ENCODE measurements at regions not wholly inside any gene's neighbourhood (a gene's known extent, or its start where the extent isn't known, plus 50 kb on each side); places are given as distances from the start of the nearest gene placed in this dataset.

GRCh38 chr9:26054600-26055520 is 376.6 kb upstream of the TUSC1 start:
- no peak for DNase-seq (ENCODE audit: insufficient read length, low spot score)

GRCh38 chr9:26053954-26054353 is 375.7 kb upstream of the TUSC1 start:
- TF ChIP-seq CTCF (IDR thresholded peaks at IDR 0.05; ENCODE audit: insufficient read depth, missing control alignments) = no peak
- DNase-seq (ENCODE audit: insufficient read length, low spot score) = no peak
- no peak for FAIRE-seq

More at GRCh38 chr9:26054600-26055520, 376.6 kb upstream of the TUSC1 start:
- TF ChIP-seq CTCF (IDR thresholded peaks at IDR 0.05; ENCODE audit: insufficient read depth, missing control alignments) = no peak
- FAIRE-seq = no peak

- no peak for TF ChIP-seq CTCF (IDR thresholded peaks at IDR 0.05; ENCODE audit: insufficient read depth, missing control alignments)
- FAIRE-seq (no peak), DNase-seq (ENCODE audit: insufficient read length, low spot score) (no peak)
Measured at GRCh38 chr9:26043431-26043830, 365.2 kb upstream of the TUSC1 start.

DNA sequence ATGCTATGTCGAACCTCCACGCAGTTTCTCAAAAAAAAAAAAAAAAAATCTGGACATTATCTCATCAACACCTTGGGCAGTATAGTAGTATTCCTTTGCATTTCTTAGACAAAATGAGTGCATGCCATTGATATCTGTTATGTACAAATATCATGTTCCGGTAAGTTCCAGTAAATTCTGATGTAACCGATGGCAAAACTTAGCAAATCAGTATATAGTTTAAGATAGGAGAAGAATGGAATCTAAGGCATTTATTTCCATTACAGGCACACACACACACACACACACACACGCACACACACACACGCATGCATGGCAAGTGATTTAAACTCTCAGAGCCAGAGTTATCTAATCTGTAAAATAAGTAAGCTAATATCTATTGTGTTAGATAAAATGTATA is 356.5 kb upstream of the TUSC1 start:
- no peak for FAIRE-seq
- DNase-seq (ENCODE audit: insufficient read length, low spot score) = no peak
- TF ChIP-seq CTCF (IDR thresholded peaks at IDR 0.05; ENCODE audit: insufficient read depth, missing control alignments) = no peak

GRCh38 chr9:26033336-26033735 is 355.1 kb upstream of the TUSC1 start:
- TF ChIP-seq CTCF (IDR thresholded peaks at IDR 0.05; ENCODE audit: insufficient read depth, missing control alignments) = no peak
- FAIRE-seq = no peak
- no peak for DNase-seq (ENCODE audit: insufficient read length, low spot score)

- FAIRE-seq (no peak), DNase-seq (ENCODE audit: insufficient read length, low spot score) (no peak)
- no peak for TF ChIP-seq CTCF (IDR thresholded peaks at IDR 0.05; ENCODE audit: insufficient read depth, missing control alignments)
Measured at GRCh38 chr9:26026423-26027100, 348.3 kb upstream of the TUSC1 start.

DNA sequence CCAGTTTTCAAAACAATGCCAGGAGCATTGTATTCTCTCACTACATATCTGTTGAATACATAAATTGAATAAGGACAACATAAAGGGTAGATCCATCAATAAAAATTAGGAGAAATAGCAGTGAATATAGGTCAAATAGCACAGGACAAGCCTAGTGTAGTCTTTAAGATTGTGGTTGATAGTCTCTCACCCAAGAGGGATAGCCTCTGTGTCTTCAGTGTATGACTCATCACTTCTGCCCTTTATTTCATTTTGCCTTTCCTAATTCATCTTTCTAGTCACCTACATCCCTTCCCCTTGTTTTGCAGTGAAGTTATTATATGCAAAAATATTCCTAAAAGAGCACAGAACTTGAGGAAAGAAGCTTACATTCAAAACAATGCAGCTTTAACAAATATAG is 335.0 kb upstream of the TUSC1 start:
- no peak for TF ChIP-seq CTCF (IDR thresholded peaks at IDR 0.05; ENCODE audit: insufficient read depth, missing control alignments)
- DNase-seq (ENCODE audit: insufficient read length, low spot score) = no peak
- FAIRE-seq = no peak

Data from D721Med (cell line).